Stimulated activated naive CD8-positive, alpha-beta T cell treated with anti-CD3 and anti-CD28 coated beads, Interleukin-15, Interleukin-2, amounts not matched to agents 100 U/mL and 50 U/mL, for 24 hours (primary cell): ENCODE measurements at regions not wholly inside any gene's neighbourhood (a gene's known extent, or its start where the extent isn't known, plus 50 kb on each side); places are given as distances from the start of the nearest gene placed in this dataset.

ENCODE experiments used
- ATAC-seq: fragments of 150-1000 bp; cut with Tn5 transposase; one replicate; pipeline ENCODE4 v1.10.0; 2021
- DNase-seq: peaks from one replicate; pipeline ENCODE4 v3.0.0; 2021

GRCh38 chrX:20861113-20861512 is 513.1 kb upstream of the CNKSR2 start:
- DNase-seq (no peak), ATAC-seq (no peak)

- DNase-seq = no peak
- ATAC-seq = no peak
Observed at GRCh38 chrX:20857746-20858145, 516.5 kb upstream of the CNKSR2 start.

- ATAC-seq (no peak), DNase-seq (no peak)
Observed at GRCh38 chrX:20838477-20838876, 535.7 kb upstream of the CNKSR2 start.

GRCh38 chrX:20829665-20830491 is 544.3 kb upstream of the CNKSR2 start:
- no peak for DNase-seq
- ATAC-seq = no peak

GRCh38 chrX:20825984-20826383 is 548.2 kb upstream of the CNKSR2 start:
- DNase-seq = no peak
- ATAC-seq = no peak

- ATAC-seq = no peak
- DNase-seq = no peak
Observed at GRCh38 chrX:20803971-20804370, 537.3 kb upstream of the RPS6KA3 start.

- ATAC-seq (no peak), DNase-seq (no peak)
Observed at GRCh38 chrX:20802036-20802435, 535.3 kb upstream of the RPS6KA3 start.

GRCh38 chrX:20796450-20796849 is 529.7 kb upstream of the RPS6KA3 start:
- ATAC-seq (no peak), DNase-seq (no peak)

- no peak for DNase-seq
- ATAC-seq = no peak
Observed at GRCh38 chrX:20789103-20789502, 522.4 kb upstream of the RPS6KA3 start.

- DNase-seq (no peak), ATAC-seq (no peak)
Observed at GRCh38 chrX:20767346-20767745, 500.6 kb upstream of the RPS6KA3 start.

- no peak for DNase-seq
- ATAC-seq = no peak
Observed at GRCh38 chrX:20756585-20756984, 489.9 kb upstream of the RPS6KA3 start.

- ATAC-seq (no peak), DNase-seq (no peak)
Observed at GRCh38 chrX:20753076-20753475, 486.4 kb upstream of the RPS6KA3 start.

GRCh38 chrX:20746690-20747089 is 480.0 kb upstream of the RPS6KA3 start:
- ATAC-seq = no peak

GRCh38 chrX:20743046-20743445 is 476.3 kb upstream of the RPS6KA3 start:
- DNase-seq = no peak
- ATAC-seq = no peak

More at GRCh38 chrX:20746690-20747089, 480.0 kb upstream of the RPS6KA3 start:
- no peak for DNase-seq

- ATAC-seq (no peak), DNase-seq (no peak)
Observed at GRCh38 chrX:20742106-20742505, 475.4 kb upstream of the RPS6KA3 start.

- ATAC-seq (no peak), DNase-seq (no peak)
Observed at GRCh38 chrX:20740443-20740842, 473.7 kb upstream of the RPS6KA3 start.

- ATAC-seq = no peak
- DNase-seq = no peak
Observed at GRCh38 chrX:20739038-20739745, 472.5 kb upstream of the RPS6KA3 start.

GRCh38 chrX:20729416-20729815 is 462.7 kb upstream of the RPS6KA3 start:
- ATAC-seq (no peak), DNase-seq (no peak)

- no peak for DNase-seq
- no peak for ATAC-seq
Observed at GRCh38 chrX:20727447-20727846, 460.7 kb upstream of the RPS6KA3 start.

GRCh38 chrX:20720954-20721626 is 454.4 kb upstream of the RPS6KA3 start:
- DNase-seq (no peak), ATAC-seq (no peak)

GRCh38 chrX:20718592-20719380 is 452.1 kb upstream of the RPS6KA3 start:
- no peak for DNase-seq
- no peak for ATAC-seq

- no peak for ATAC-seq
- DNase-seq = no peak
Observed at GRCh38 chrX:20715176-20715575, 448.5 kb upstream of the RPS6KA3 start.
